Fibroblast of pulmonary artery (primary cell): ENCODE measurements at regions not wholly inside any gene's neighbourhood (a gene's known extent, or its start where the extent isn't known, plus 50 kb on each side); places are given as distances from the start of the nearest gene placed in this dataset.

ENCODE experiments used
- DNase-seq: peaks from one replicate; pipeline ENCODE4 v3.0.0-alpha.2; 2010; ENCODE audit warnings: low read depth
- H3K4me3 ChIP-seq: replicated peaks from 2 replicates; pipeline ENCODE4 v1.5.1; 2011; ENCODE audit warnings: low read depth, mild to moderate bottlenecking, control low read depth, low read length, moderate library complexity
- TF ChIP-seq, protein P1 (sequence below): IDR thresholded peaks from 2 replicates; pipeline ENCODE4 v1.5.1; 2011; ENCODE audit warnings: mild to moderate bottlenecking, control low read depth, low read length, inconsistent platforms; ENCODE audit errors: missing control alignments

DNA sequence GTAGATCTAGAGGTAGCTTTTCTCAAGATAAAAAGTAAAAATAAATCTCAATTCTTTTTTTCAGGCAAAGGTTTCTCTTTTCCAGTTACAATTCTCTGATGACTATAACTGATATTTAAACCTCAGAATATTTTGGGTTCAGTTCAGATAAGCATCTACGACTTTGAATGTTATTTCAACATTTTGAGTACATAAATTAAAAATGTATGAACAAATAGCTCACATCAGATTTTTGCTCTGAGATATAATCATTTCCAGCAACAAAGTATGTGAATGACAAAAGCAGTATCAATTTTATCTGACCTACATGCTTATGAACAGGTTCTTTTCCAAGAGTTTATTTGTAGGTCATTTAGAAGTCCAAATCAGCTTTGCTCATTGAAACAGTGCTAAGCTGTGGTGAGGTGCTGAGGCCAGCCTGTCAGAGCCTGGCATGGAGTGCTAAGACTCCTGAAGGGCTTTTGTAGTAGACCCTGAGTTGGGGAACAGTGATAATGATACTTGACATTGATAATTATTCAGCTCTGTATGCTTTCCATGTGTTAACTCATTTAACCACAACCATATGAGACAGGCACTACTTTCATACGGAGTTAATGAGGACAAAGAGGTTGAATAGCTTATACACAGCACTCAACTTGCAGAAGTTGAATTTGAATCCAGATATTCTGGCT lies 205.0 kb upstream of the DCN start:
- no peak overlapping the region for H3K4me3 ChIP-seq
- TF ChIP-seq, protein P1, sequence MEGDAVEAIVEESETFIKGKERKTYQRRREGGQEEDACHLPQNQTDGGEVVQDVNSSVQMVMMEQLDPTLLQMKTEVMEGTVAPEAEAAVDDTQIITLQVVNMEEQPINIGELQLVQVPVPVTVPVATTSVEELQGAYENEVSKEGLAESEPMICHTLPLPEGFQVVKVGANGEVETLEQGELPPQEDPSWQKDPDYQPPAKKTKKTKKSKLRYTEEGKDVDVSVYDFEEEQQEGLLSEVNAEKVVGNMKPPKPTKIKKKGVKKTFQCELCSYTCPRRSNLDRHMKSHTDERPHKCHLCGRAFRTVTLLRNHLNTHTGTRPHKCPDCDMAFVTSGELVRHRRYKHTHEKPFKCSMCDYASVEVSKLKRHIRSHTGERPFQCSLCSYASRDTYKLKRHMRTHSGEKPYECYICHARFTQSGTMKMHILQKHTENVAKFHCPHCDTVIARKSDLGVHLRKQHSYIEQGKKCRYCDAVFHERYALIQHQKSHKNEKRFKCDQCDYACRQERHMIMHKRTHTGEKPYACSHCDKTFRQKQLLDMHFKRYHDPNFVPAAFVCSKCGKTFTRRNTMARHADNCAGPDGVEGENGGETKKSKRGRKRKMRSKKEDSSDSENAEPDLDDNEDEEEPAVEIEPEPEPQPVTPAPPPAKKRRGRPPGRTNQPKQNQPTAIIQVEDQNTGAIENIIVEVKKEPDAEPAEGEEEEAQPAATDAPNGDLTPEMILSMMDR: no peak
- no peak for DNase-seq

GRCh38 chr12:91384806-91385205 lies 202.2 kb upstream of the DCN start:
- H3K4me3 ChIP-seq: no peak overlapping the region

DNA sequence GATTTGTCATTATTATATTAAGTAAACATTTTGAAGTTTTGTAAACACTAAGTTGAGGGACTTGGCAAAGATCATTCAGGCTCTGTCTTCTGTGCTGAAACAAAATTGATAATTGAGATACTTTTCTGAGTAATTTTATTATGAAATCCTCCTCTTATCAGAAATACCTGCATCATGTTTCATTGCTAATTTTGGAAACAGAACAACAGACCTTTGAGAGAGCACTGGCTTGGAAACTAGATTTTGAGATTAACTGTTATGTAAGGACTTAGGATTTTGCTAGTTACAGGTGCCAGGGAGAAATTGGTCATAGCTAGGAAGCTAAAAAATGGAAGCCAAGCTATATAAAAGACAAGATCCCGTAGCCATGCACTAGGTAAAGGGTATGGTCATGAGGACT lies 201.7 kb upstream of the DCN start:
- no peak for DNase-seq
- TF ChIP-seq, protein P1: no peak
- no peak overlapping the region for H3K4me3 ChIP-seq

More at GRCh38 chr12:91384806-91385205, 202.2 kb upstream of the DCN start:
- no peak for DNase-seq
- TF ChIP-seq, protein P1: no peak

GRCh38 chr12:91383099-91383498 lies 200.5 kb upstream of the DCN start:
- H3K4me3 ChIP-seq: no peak overlapping the region
- TF ChIP-seq, protein P1: no peak
- DNase-seq: peak; percentile 45

DNA sequence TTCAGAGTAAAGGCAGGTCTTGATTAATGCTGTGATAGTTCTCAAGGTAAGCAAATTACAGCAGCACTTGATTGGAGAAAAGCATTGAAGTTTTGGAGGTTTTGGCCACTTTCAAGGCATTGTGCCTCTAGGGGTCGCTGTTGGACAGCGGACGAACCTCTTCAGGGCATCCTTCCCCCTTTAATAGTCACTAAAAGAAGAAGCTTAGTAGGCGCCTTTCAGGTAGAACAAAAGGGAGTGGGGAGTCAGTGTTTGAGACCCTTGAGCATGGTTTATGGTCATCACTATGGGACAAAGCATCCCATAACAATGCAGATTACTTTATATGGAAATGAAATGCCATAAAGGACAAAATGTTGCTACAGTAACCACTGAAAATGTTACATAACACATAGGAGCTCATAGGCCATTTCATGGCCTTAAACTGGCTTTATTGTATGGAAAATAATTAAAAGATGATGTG lies 199.5 kb upstream of the DCN start:
- H3K4me3 ChIP-seq: peak overlapping the region; percentile 59
- peak; percentile 85 for DNase-seq
- TF ChIP-seq, protein P1: peak; percentile 94

DNA sequence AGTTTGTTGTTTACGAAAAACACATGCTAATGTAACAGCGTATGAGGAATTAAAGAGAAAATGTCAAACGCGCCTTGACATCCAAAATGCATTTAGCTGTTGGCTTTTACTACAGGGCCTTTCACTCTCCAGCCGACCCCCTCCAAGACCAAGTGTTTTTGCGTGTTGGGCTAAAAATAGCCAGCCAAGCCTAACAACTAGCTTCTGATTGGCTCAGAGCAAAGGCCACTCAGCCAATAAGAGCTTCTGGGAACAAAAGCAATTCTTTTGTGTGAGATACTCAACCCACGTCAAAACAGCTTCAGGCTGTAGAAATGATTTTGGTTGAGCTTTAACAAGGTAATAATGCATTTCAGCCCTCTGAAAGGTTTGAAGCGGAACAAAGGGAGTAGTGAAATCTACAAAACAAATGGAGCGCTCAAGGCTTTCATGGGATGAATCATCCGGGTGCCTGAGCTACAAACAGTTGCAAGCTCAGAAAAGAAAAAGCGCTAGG lies 198.7 kb upstream of the DCN start:
- TF ChIP-seq, protein P1: no peak
- peak overlapping the region; percentile 59 for H3K4me3 ChIP-seq
- DNase-seq: peak; percentile 92

GRCh38 chr12:91380631-91381030 lies 198.0 kb upstream of the DCN start:
- DNase-seq: no peak
- TF ChIP-seq, protein P1: no peak
- H3K4me3 ChIP-seq: no peak overlapping the region
